ENCODE measurements at regions not wholly inside any gene's neighbourhood (a gene's known extent, or its start where the extent isn't known, plus 50 kb on each side); places are given as distances from the start of the nearest gene placed in this dataset.

DNA sequence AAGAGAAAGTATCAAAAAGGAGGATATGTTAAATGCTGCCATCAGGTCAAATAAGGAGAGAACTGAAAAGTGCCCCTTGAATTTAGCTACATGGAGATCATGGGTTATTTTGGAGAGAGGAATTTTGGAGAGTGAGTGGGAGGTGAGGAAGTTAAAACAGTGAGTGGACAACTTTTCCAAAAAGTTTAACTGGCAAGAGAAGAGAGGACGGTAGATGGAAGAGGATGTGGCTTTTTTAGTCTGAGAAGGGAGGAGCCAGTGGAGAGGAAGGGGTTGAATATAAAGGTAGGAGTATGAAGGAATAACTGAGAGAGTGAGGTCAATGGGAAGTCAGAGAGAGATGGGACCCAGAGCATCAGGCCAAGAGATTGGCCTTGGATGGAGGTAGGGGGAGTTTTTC lies 62.5 kb upstream of the NFE2L2 start:
- Histone ChIP-seq H4K20me1 (ENCODE audit: control insufficient read depth, insufficient read depth, low read depth, low read length) (no peaks in the 10 kb centered on the region), H3K4me3 (ENCODE audit: low read length) (no peak overlapping the region), H3F3A (ENCODE audit: control insufficient read depth, insufficient read depth) (no peaks in the 10 kb centered on the region), H3K27ac (ENCODE audit: low read depth, low read length) (no peak overlapping the region), H3K9me3 (ENCODE audit: control insufficient read depth, insufficient read depth, low read length) (no peaks in the 10 kb centered on the region), H3K36me3 (ENCODE audit: control insufficient read depth, low read length) (no peaks in the 10 kb centered on the region), H3K4me2 (ENCODE audit: low read length) (no peak overlapping the region), H3K9me2 (replicated peaks; ENCODE audit: control insufficient read depth, low read length) (no peaks in the 10 kb centered on the region), H3K27me3 (ENCODE audit: control insufficient read depth, low read length) (peaks cover 14% of the 10 kb centered on the region; the same call in 1 of the 2 replicates), H3K79me2 (ENCODE audit: control insufficient read depth, low read length) (no peaks in the 10 kb centered on the region), H3K4me1 (ENCODE audit: control insufficient read depth, low read length) (peaks cover 2% of the 10 kb centered on the region)
- TF ChIP-seq, protein P1, sequence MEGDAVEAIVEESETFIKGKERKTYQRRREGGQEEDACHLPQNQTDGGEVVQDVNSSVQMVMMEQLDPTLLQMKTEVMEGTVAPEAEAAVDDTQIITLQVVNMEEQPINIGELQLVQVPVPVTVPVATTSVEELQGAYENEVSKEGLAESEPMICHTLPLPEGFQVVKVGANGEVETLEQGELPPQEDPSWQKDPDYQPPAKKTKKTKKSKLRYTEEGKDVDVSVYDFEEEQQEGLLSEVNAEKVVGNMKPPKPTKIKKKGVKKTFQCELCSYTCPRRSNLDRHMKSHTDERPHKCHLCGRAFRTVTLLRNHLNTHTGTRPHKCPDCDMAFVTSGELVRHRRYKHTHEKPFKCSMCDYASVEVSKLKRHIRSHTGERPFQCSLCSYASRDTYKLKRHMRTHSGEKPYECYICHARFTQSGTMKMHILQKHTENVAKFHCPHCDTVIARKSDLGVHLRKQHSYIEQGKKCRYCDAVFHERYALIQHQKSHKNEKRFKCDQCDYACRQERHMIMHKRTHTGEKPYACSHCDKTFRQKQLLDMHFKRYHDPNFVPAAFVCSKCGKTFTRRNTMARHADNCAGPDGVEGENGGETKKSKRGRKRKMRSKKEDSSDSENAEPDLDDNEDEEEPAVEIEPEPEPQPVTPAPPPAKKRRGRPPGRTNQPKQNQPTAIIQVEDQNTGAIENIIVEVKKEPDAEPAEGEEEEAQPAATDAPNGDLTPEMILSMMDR (IDR thresholded peaks at IDR 0.05; ENCODE audit: low read depth, low read length, poor library complexity, severe bottlenecking) = no peak
- no peak for TF ChIP-seq EZH2phosphoT487 (IDR thresholded peaks at IDR 0.05; ENCODE audit: borderline replicate concordance, low read length)

DNA sequence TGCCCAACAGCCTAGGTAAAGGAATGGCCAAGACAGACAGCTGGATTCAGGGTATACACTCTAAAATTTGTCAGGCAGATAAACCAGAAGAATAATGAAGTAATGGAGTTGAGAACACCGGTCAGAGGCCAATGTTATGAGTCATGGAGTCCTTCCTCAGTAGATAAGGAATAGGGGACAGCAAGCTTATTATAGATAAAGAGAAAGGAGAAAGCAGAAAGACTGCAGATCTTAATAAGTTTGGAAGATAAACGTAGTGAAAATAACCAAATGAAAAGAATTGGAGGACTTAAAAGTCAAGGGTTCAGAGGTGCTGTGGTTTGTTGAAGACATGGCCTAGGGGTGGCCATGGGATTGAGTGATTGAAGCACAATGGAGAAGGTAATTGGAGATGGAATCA lies 63.5 kb upstream of the NFE2L2 start:
- Histone ChIP-seq H3K9me2 (replicated peaks; ENCODE audit: control insufficient read depth, low read length) (no peaks in the 10 kb centered on the region), H3K27ac (ENCODE audit: low read depth, low read length) (no peak overlapping the region), H3K4me3 (ENCODE audit: low read length) (no peak overlapping the region), H3K4me2 (ENCODE audit: low read length) (no peak overlapping the region), H3K36me3 (ENCODE audit: control insufficient read depth, low read length) (no peaks in the 10 kb centered on the region), H3K9me3 (ENCODE audit: control insufficient read depth, insufficient read depth, low read length) (no peaks in the 10 kb centered on the region), H3K27me3 (ENCODE audit: control insufficient read depth, low read length) (peaks cover 14% of the 10 kb centered on the region; the same call in 1 of the 2 replicates), H3F3A (ENCODE audit: control insufficient read depth, insufficient read depth) (no peaks in the 10 kb centered on the region), H3K4me1 (ENCODE audit: control insufficient read depth, low read length) (peaks cover 9% of the 10 kb centered on the region), H4K20me1 (ENCODE audit: control insufficient read depth, insufficient read depth, low read depth, low read length) (no peaks in the 10 kb centered on the region), H3K79me2 (ENCODE audit: control insufficient read depth, low read length) (no peaks in the 10 kb centered on the region)
- TF ChIP-seq, protein P1 (IDR thresholded peaks at IDR 0.05; ENCODE audit: low read depth, low read length, poor library complexity, severe bottlenecking) = no peak
- no peak for TF ChIP-seq EZH2phosphoT487 (IDR thresholded peaks at IDR 0.05; ENCODE audit: borderline replicate concordance, low read length)

DNA sequence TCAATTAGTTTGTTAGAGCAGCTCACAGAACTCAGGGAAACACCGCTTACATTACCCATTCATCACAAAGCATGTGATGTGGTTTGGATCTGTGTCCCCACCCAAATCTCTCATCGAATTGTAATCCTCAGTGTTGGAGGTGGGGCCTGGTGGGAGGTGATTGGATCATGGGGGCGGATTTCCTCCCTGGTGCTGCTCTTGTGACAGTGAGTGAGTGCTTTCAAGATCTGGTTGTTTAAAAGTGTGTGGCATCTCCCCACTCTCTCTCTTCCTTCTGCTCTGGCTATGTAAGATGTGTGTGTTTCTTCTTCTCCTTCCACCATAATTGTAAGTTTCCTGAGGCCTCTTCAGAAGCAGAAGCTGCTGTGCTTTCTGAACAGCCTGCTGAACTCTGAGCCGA lies 63.5 kb upstream of the AGPS start:
- no peak for TF ChIP-seq EZH2phosphoT487 (IDR thresholded peaks at IDR 0.05; ENCODE audit: borderline replicate concordance, low read length)
- TF ChIP-seq, protein P1 (IDR thresholded peaks at IDR 0.05; ENCODE audit: low read depth, low read length, poor library complexity, severe bottlenecking) = no peak
- Histone ChIP-seq H3K27ac (ENCODE audit: low read depth, low read length) (no peak overlapping the region), H3K9me2 (replicated peaks; ENCODE audit: control insufficient read depth, low read length) (no peaks in the 10 kb centered on the region), H3K9me3 (ENCODE audit: control insufficient read depth, insufficient read depth, low read length) (no peaks in the 10 kb centered on the region), H3F3A (ENCODE audit: control insufficient read depth, insufficient read depth) (peaks cover 2% of the 10 kb centered on the region; the same call in 1 of the 2 replicates), H3K79me2 (ENCODE audit: control insufficient read depth, low read length) (no peaks in the 10 kb centered on the region), H3K4me1 (ENCODE audit: control insufficient read depth, low read length) (peaks cover 9% of the 10 kb centered on the region), H3K4me2 (ENCODE audit: low read length) (no peak overlapping the region), H3K36me3 (ENCODE audit: control insufficient read depth, low read length) (no peaks in the 10 kb centered on the region), H3K4me3 (ENCODE audit: low read length) (no peak overlapping the region), H3K27me3 (ENCODE audit: control insufficient read depth, low read length) (peaks cover 14% of the 10 kb centered on the region; the same call in 1 of the 2 replicates), H4K20me1 (ENCODE audit: control insufficient read depth, insufficient read depth, low read depth, low read length) (no peaks in the 10 kb centered on the region)
